ENCODE measurements at regions not wholly inside any gene's neighbourhood (a gene's known extent, or its start where the extent isn't known, plus 50 kb on each side); places are given as distances from the start of the nearest gene placed in this dataset.
"Not testable (repeated sequence)": the region's sequence is repeated elsewhere in the genome, so short reads cannot be mapped to it uniquely, and the experiment has no call there.

DNA sequence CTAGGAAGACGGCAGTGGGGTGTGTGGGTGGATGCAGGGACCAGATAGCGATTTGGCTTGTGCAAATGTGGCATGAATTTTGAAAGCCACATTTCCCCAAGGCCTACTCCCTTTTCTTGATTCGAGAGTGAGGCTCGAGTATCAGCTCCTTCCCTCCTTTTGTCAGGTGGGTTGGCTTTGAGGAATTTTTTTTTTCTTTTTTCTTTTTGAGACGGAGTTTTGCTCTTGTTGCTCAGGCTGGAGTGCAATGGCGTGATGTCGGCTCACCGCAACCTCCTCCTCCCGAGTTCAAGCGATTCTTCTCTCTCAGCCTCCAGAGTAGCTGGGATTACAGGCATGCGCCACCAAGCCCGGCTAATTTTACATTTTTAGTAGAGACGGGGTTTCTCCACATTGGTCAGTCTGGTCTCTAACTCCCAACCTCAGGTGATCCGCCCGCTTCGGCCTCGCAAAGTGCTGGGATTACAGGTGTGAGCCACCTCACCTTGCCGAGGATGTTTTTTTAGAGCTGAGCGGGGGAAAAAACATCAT lies 335.0 kb downstream of the SRGAP2C start:
- DNase-seq = not testable (repeated sequence)

DNA sequence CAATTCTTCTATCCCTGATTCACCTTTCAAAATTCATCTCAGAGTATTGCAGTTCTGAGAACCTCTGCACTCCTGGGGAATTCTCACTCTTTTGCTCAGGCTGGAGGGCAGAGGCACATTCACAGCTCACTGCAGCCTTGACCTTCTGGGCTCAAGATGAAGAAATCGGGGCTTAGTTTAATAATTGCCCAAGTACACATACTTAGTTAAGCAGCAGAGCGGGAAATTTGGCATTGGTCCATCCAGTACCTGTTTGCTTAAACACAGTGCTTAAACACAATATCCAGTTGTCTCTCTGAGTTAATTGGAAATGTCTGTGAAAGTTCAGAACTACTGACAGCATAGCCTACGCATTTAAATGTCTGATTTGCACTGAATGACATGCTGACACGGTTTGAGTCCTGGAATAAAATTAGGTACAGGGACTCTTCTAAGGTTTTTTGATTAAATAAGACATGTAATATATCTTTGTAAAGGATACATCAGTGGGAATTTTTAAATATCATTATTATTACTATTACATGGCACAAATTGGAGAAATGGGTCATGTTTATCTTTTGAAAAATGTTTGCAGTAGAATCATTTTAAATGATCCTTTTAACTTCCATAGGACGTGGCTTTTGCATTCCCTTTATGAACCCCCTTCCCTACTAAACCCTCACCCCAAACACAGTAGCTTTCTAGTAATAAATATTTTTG lies 337.4 kb downstream of the SRGAP2C start:
- no peak for DNase-seq

DNA sequence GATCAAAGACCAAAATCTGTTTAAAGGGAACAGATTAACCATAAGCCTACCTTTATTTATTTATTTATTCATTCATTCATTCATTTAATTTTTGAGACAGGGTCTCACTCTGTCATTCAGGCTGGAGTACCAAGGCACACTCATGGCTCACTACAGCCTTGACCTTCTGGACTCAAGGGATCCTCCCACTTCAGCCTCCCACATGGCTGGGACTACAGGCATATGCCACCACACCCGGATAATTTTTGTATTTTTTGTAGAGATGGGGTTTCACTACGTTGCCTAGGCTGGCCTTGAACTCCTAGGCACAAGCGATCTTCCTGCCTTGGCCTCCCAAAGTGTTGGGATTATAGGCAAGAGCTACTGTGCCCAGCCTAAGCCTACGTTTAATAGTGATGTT lies 338.3 kb downstream of the SRGAP2C start:
- DNase-seq = not testable (repeated sequence)

GRCh38 chr1:121525355-121525754 lies 340.6 kb downstream of the SRGAP2C start:
- DNase-seq = no peak

DNA sequence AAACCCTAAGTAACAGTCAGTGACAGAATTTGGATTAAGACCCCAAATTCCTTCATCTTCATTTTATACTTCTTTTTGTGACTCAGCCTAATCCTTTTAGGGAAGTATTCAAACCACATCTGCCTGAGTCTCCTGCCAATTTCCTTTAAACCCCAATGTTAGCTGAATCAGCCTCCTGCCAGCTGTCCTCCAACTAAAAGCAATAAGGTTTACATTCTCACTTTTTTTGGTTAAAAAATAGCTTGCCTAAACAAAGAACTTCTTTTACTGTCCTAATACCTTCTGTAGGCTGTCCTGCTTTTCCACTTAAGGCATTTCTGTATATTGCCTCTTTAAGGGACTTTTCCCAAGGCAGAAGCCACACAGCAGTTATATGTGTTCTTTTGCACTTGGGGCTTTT lies 344.2 kb downstream of the SRGAP2C start:
- peak; percentile 31 to 35 for DNase-seq

DNA sequence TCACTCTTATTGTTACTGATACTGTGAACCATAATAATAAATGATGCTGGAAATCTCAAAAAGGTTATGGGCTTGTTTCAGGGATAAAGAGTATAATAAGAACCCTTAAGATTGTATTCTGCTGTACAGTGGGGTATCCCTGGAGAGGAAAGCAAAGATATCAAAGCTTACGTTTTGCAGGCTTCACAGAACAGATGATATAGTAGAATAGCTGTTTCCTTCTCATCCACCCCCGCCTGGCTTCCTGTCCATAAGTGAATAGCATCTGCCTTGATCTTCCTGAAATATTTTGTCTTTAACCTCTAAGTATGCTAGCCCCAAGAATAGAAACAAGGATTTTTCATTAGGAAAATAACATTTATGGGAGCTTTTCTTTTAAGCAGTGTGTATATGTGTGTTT lies 345.3 kb downstream of the SRGAP2C start:
- peak; percentile 34 to 42 for DNase-seq

DNA sequence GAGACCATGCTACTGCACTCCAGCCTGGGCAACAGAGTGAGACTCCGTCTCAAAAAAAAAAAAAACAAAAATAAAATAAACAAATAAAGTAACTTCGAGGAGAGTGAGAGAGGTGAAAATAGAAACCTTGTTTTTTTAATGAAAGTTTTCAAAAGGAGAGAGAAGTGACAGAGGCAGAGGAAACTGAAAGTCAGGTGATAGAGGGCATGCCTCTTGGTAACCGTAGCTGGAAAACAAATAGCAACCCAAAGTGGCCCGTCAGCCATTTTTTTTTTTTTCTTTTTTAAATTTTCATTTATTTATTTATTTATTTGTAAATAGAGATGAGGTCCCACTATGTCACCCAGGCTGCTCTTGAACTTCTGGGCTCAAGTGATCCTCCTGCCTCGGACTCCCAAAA lies 347.0 kb downstream of the SRGAP2C start:
- DNase-seq = not testable (repeated sequence)

DNA sequence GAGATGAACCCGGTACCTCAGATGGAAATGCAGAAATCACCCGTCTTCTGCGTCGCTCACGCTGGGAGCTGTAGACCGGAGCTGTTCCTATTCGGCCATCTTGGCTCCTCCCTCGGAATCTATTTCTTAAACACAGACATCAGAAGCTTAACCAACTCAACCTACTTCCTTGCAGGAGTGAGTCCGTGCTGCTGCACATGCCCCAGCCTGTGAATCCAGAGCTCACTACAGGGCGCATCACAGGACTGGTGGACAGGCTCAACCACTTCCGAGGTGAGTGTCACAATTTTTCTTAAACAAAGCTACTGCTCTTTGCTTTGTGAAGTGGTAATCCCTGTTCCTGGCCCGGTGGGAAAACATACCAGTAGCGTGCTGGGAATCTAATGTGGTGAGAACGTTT lies 353.4 kb downstream of the SRGAP2C start:
- DNase-seq = not testable (repeated sequence)

- no peak for DNase-seq
Observed at GRCh38 chr1:121538943-121539575, 354.3 kb downstream of the SRGAP2C start.

- not testable (repeated sequence) for DNase-seq
Observed at GRCh38 chr1:121543988-121544387, 359.2 kb downstream of the SRGAP2C start.

GRCh38 chr1:121544500-121544899 lies 359.7 kb downstream of the SRGAP2C start:
- DNase-seq = no peak

GRCh38 chr1:121545899-121546298 lies 361.1 kb downstream of the SRGAP2C start:
- DNase-seq = not testable (repeated sequence)

DNA sequence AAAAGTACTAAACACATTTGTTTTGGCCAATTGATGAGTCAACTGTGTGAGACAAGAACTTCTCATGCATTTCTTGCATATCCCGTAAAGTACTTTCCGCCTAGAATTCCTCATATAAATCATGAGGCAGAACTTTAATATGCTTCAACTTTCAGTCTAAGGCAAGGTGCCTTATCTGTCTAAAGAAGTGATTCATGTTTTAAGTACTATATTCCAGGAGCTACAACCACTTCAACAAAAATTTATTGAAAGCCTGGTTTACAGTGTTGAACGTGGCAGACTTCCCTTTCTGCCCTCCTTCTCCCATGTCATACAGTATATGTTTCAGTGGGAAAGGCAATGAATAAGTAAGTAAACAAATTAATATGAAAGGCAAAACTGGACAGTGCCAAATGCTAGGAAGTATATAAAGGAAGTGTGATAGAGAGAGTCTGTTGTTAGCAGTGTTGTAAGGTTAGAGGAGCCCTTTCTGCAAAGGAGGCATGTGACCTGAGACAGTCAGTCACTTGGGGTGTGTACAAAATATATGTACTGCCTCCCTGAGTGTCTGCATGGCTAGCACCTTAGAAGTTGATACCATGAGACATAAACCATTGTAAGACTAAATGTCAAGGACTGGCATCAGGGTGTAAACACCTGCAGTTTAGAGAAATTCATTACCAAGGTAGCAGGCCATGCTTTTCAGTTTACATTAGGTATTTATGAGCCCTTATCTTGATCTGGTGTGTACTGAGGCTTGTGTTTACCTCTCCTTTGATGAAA lies 362.2 kb downstream of the SRGAP2C start:
- no peak for DNase-seq

DNA sequence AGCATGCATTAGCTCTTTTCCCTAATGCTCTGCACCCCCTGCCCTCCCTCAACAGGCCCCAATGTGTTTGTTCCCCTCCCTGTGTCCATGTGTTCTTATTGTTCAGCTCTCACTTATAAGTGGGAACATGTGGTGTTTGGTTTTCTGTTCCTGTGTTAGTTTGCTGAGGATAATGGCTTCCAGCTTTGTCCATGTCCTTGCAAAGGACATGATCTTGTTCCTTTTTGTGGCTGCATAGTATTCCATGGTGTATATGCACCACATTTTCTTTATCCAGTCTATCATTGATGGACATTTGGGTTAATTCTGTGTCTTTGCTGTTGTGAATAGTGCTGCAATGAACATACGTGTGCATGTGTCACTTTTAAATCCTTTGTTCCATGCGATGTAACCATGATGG lies 363.0 kb downstream of the SRGAP2C start:
- not testable (repeated sequence) for DNase-seq

- not testable (repeated sequence) for DNase-seq
Observed at GRCh38 chr1:121550817-121551216, 366.0 kb downstream of the SRGAP2C start.

DNA sequence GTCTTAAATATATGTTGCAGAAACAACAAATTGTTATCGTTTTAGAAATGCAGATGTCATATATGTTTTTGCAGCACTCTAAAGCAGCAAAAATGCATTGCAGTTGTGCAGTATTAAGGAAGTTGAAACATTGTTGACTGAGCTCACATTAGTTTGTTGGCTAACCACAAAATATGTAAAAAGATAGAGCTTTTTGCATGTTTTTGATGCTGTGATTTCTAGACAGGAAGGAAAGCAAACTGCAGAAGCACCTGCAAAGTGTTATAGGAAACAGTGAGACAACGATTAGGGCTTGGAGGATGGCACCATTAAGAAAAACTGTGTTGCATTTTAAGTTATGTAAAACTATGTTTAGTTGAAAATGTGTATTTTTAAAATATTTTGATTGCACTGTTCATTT lies 366.7 kb downstream of the SRGAP2C start:
- DNase-seq = not testable (repeated sequence)

GRCh38 chr1:121556560-121556959 lies 371.8 kb downstream of the SRGAP2C start:
- DNase-seq = not testable (repeated sequence)

DNA sequence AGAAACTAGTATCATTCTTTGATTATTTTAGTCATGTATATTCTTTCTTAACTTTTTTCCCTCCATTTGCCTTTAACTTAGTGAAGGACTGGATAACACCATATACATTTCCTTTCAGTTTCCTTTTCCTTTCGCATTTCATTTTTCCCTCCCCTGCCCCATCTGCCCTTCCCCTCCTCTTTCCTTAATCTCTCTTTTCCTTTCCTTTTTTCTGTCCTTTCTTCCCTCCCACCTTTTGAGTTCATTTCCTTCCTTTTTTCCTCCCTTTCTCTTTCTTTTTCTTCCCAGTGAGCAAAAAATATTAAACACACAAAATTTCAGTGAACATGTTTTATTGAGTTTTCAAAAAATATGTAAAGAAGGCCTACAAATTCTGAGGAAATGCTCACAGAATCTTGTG lies 373.3 kb downstream of the SRGAP2C start:
- not testable (repeated sequence) for DNase-seq

GRCh38 chr1:121558514-121558913 lies 373.7 kb downstream of the SRGAP2C start:
- DNase-seq = peak in 1 of 2 experiments; percentile 25

- DNase-seq = no peak
Observed at GRCh38 chr1:121566346-121566745, 381.6 kb downstream of the SRGAP2C start.

- DNase-seq = no peak
Observed at GRCh38 chr1:121569428-121569827, 384.7 kb downstream of the SRGAP2C start.

GRCh38 chr1:121573881-121574504 lies 389.2 kb downstream of the SRGAP2C start:
- DNase-seq = not testable (repeated sequence)

DNA sequence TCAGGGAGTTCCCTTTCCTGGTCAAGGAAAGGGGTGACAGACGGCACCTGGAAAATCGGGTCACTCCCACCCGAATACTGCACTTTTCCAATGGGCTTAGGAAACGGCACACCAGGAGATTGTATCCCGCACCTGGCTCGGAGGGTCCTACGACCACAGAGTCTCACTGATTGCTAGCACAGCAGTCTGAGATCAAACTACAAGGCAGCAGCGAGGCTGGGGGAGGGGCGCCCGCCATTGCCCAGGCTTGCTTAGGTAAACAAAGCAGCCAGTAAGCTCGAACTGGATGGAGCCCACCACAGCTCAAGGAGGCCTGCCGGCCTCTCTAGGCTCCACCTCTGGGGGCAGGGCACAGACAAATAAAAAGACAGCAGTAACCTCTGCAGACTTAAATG lies 389.7 kb downstream of the SRGAP2C start:
- not testable (repeated sequence) for DNase-seq

Data from Kasumi-1 (cell line).